Endothelial cell of umbilical vein (primary cell): ENCODE measurements at regions not wholly inside any gene's neighbourhood (a gene's known extent, or its start where the extent isn't known, plus 50 kb on each side); places are given as distances from the start of the nearest gene placed in this dataset.

Experiments
- BruUV-seq: library from RNA; stranded (reverse); fragments of 400-500 nt; replicated peaks from 2 replicates; lab custom pipeline; 2021; lab: Mats Ljungman, UMichigan
- CTCF ChIA-PET: fragments of 300-600, 350-600 bp; sonication (Branson Sonifier 250); formaldehyde crosslinking; loops from one replicate; lab custom pipeline; 2021; ENCODE audit warnings: antibody characterized with exemption, inconsistent platforms; lab: Charles Lee
- POLR2A ChIA-PET: fragments of 300-600, 350-600 bp; sonication (Branson Sonifier 250); formaldehyde crosslinking; loops from one replicate; lab custom pipeline; 2021; ENCODE audit warnings: antibody characterized with exemption, inconsistent platforms; lab: Charles Lee
- DNase-seq: peaks from one replicate; pipeline ENCODE4 v3.0.0-alpha.2; 2011; ENCODE audit warnings: low read depth, low spot score
- FAIRE-seq: peaks from 2 replicates; lab custom pipeline; 2011; peaks lifted over from hg19 to GRCh38; lab: Jason Lieb, UNC
- H2AFZ ChIP-seq: 2 replicates; pipeline ENCODE4 v1.6.0; 2012; ENCODE audit warnings: low read depth, low read length, control low read depth, inconsistent platforms
- H3K27ac ChIP-seq: 2 replicates; pipeline ENCODE4 v1.5.1; 2011; ENCODE audit warnings: low read depth, mild to moderate bottlenecking, control low read depth, low read length, moderate library complexity; ENCODE audit not compliant: insufficient read depth
- H3K27me3 ChIP-seq, 2 experiments: 2 replicates each; pipeline versions ENCODE4 v1.6.0 to v1.6.1; 2011; ENCODE audit warnings: low read length in 2 of 2, mixed read lengths in 1 of 2; ENCODE audit not compliant: control insufficient read depth in 2 of 2, insufficient read depth in 2 of 2
- H3K36me3 ChIP-seq, 2 experiments: 2 replicates in 1 of 2; 3 replicates in 1 of 2; pipeline ENCODE4 v1.5.1; 2011; ENCODE audit warnings: low read length in 2 of 2, mild to moderate bottlenecking in 1 of 2, moderate library complexity in 1 of 2; ENCODE audit not compliant: control insufficient read depth in 2 of 2, insufficient read depth in 2 of 2; ENCODE audit errors: extremely low read depth in 1 of 2
- H3K4me1 ChIP-seq: 3 replicates; pipeline ENCODE4 v1.5.1; 2011; ENCODE audit warnings: mild to moderate bottlenecking, low read length; ENCODE audit not compliant: control insufficient read depth, insufficient read depth; ENCODE audit errors: extremely low read depth
- H3K4me2 ChIP-seq: 2 replicates; pipeline ENCODE4 v1.6.1; 2011; ENCODE audit warnings: low read length, control low read depth, mixed read lengths; ENCODE audit not compliant: insufficient read depth
- H3K4me3 ChIP-seq, 3 experiments: fragments of 200-600 bp in 1 of 3; sonication (generic), shearing (Covaris generic) in 1 of 3; replicated peaks in 1 of 3; 2 replicates each; pipeline ENCODE4 v1.5.1; 2011 to 2016; ENCODE audit warnings: control low read depth in 3 of 3, low read length in 3 of 3, mild to moderate bottlenecking in 2 of 3, inconsistent platforms in 1 of 3, low read depth in 1 of 3, moderate library complexity in 1 of 3; ENCODE audit not compliant: insufficient read depth in 1 of 3
- H3K79me2 ChIP-seq: 2 replicates; pipeline ENCODE4 v1.6.0; 2012; ENCODE audit warnings: low read length, inconsistent platforms; ENCODE audit not compliant: control insufficient read depth, insufficient read depth
- H3K9ac ChIP-seq: replicated peaks from 2 replicates; pipeline ENCODE3; 2011; ENCODE audit warnings: low read length, control low read depth; ENCODE audit not compliant: insufficient read depth; ENCODE audit errors: extremely low read depth
- H3K9me1 ChIP-seq: replicated peaks from 3 replicates; pipeline ENCODE4 v1.6.0; 2011; ENCODE audit warnings: mild to moderate bottlenecking, low read length; ENCODE audit not compliant: control insufficient read depth, insufficient read depth; ENCODE audit errors: extremely low read depth
- H3K9me3 ChIP-seq: replicated peaks from 2 replicates; pipeline ENCODE4 v1.5.1; 2012; ENCODE audit warnings: low read length, inconsistent platforms; ENCODE audit not compliant: control insufficient read depth, insufficient read depth
- H4K20me1 ChIP-seq: replicated peaks from 2 replicates; pipeline ENCODE3; 2011; ENCODE audit warnings: mild to moderate bottlenecking, low read length; ENCODE audit not compliant: control insufficient read depth, insufficient read depth; ENCODE audit errors: extremely low read depth
- EZH2 ChIP-seq: IDR thresholded peaks from 2 replicates; pipeline ENCODE4 v1.6.1; 2012; ENCODE audit warnings: borderline replicate concordance, low read depth, mild to moderate bottlenecking, moderate library complexity, low read length, inconsistent platforms; ENCODE audit not compliant: severe bottlenecking
- FOS ChIP-seq: IDR thresholded peaks from 2 replicates; pipeline ENCODE4 v1.6.1; 2011; ENCODE audit warnings: mild to moderate bottlenecking, low read length, moderate library complexity, borderline replicate concordance; ENCODE audit not compliant: insufficient read depth
- GATA2 ChIP-seq: IDR thresholded peaks from 2 replicates; pipeline ENCODE4 v1.7.0; 2011; ENCODE audit warnings: low read depth, mild to moderate bottlenecking, moderate library complexity, mixed read lengths, low read length; ENCODE audit not compliant: insufficient read length, insufficient read depth
- JUN ChIP-seq: IDR thresholded peaks from 2 replicates; pipeline ENCODE4 v1.6.1; 2011; ENCODE audit warnings: borderline replicate concordance, low read depth; ENCODE audit not compliant: insufficient read length, insufficient read depth
- POLR2A ChIP-seq: IDR thresholded peaks from 2 replicates; pipeline ENCODE4 v1.6.1; 2012; ENCODE audit warnings: low read depth, mild to moderate bottlenecking, control low read depth, low read length
- POLR2AphosphoS5 ChIP-seq: IDR thresholded peaks from 2 replicates; pipeline ENCODE4 v1.6.1; 2012; ENCODE audit warnings: low read depth, mild to moderate bottlenecking, control low read depth, low read length, moderate library complexity; ENCODE audit not compliant: insufficient read depth
- dilution Hi-C: fragments of 300-500 bp; cut with MboI; formaldehyde crosslinking; loops from one replicate; pipeline ENCODE4 v1.15.0; 2019; ENCODE audit warnings: low sequenced_read_pairs; ENCODE audit not compliant: extremely low pct_ligation_motif_present
- intact Hi-C: fragments of 100-400 bp; cut with micrococcal nuclease; formaldehyde crosslinking; loops from one replicate; pipeline ENCODE4 v1.10.0; 2022
- TF ChIP-seq, protein P1 (sequence below), 2 donors: IDR thresholded peaks; 1 replicate in 1 of 2; 2 replicates in 1 of 2; pipeline ENCODE4 v1.5.1; 2011; ENCODE audit warnings: low read length in 2 of 2, mild to moderate bottlenecking in 2 of 2, moderate library complexity in 2 of 2, control low read depth in 1 of 2, inconsistent platforms in 1 of 2, low read depth in 1 of 2; ENCODE audit not compliant: insufficient read depth in 1 of 2; ENCODE audit errors: extremely low read depth in 1 of 2

DNA sequence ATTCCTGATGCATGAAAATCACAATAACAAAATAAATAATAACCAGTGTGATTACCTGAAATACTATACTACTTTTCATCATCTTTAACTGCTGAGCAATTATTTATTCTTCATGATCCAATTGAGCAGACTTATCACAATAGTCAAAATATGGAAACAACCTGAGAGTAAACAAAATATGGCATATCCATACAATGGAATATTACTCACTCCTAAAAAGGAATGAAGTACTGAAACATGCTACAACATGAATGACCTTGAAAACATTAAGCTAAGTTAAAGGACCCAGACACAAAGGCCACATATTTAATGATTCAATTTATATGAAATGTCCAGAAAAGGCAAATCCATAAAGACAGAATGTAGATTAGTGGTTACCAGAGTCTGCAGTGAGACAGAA, 146.8 kb downstream of the MID1IP1 start:
- FAIRE-seq (no peak), DNase-seq (no peak)
- Histone ChIP-seq H3K4me1 (no peaks in the 10 kb centered on the region), H3K27ac (no peak overlapping the region), H3K36me3 (no peaks in the 10 kb centered on the region), H3K4me3 (no peak overlapping the region), H3K27me3 (no peaks in the 10 kb centered on the region), H4K20me1 (no peaks in the 10 kb centered on the region), H3K79me2 (no peaks in the 10 kb centered on the region), H3K4me2 (no peak overlapping the region), H3K9me3 (no peaks in the 10 kb centered on the region), H2AFZ (no peak overlapping the region), H3K9ac (no peak overlapping the region), H3K9me1 (no peaks in the 10 kb centered on the region)
- BruUV-seq: no TSS peak
- ChIA-PET CTCF (no interaction called here), POLR2A (no interaction called here)
- dilution Hi-C loops (no loop called here), intact Hi-C loops (no loop called here)
- no peak for TF ChIP-seq POLR2AphosphoS5
- no peak for TF ChIP-seq FOS
- no peak for TF ChIP-seq EZH2
- no peak for TF ChIP-seq POLR2A
- no peak for TF ChIP-seq JUN
- TF ChIP-seq, protein P1, sequence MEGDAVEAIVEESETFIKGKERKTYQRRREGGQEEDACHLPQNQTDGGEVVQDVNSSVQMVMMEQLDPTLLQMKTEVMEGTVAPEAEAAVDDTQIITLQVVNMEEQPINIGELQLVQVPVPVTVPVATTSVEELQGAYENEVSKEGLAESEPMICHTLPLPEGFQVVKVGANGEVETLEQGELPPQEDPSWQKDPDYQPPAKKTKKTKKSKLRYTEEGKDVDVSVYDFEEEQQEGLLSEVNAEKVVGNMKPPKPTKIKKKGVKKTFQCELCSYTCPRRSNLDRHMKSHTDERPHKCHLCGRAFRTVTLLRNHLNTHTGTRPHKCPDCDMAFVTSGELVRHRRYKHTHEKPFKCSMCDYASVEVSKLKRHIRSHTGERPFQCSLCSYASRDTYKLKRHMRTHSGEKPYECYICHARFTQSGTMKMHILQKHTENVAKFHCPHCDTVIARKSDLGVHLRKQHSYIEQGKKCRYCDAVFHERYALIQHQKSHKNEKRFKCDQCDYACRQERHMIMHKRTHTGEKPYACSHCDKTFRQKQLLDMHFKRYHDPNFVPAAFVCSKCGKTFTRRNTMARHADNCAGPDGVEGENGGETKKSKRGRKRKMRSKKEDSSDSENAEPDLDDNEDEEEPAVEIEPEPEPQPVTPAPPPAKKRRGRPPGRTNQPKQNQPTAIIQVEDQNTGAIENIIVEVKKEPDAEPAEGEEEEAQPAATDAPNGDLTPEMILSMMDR (IDR thresholded peaks at IDR 0.05; ENCODE audit: extremely low read depth in 1 of 2, insufficient read depth in 1 of 2, low read depth in 1 of 2, low read length in 2 of 2): no peak

DNA sequence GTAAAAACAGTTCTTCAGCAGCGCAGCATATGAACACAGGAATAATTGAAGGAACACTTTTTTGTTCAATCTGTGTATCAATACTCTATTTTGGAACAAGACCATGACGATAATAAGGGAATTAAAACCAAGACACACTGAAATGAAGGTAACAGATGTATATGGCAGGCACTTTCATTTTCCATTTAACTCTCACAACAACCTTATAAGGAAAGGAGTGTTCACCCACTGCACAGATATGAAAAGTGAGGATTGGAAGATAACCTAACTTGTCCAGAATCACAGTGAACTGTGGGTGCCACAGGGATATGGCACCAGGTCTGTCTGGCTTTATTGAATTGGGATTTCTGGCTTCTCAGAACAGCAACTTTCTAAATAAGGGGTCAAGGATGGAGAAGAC, 153.3 kb downstream of the MID1IP1 start:
- no peak for FAIRE-seq

More for the DNA sequence above, 153.3 kb downstream of the MID1IP1 start:
- H3K27ac ChIP-seq: no peak overlapping the region
- H3K4me3 ChIP-seq: no peak overlapping the region
- POLR2A ChIA-PET: no interaction called here
- BruUV-seq: no TSS peak
- no peaks in the 10 kb centered on the region for H4K20me1 ChIP-seq
- H3K4me1 ChIP-seq: no peaks in the 10 kb centered on the region
- no peak for TF ChIP-seq GATA2
- no peak for TF ChIP-seq POLR2A
- H3K79me2 ChIP-seq: no peaks in the 10 kb centered on the region
- no peaks in the 10 kb centered on the region for H3K9me1 ChIP-seq
- dilution Hi-C loops: no loop called here
- no peaks in the 10 kb centered on the region for H3K9me3 ChIP-seq
- no peak overlapping the region for H2AFZ ChIP-seq
- CTCF ChIA-PET: no interaction called here
- H3K27me3 ChIP-seq: no peaks in the 10 kb centered on the region
- no peak for DNase-seq
- H3K9ac ChIP-seq: no peak overlapping the region
- H3K4me2 ChIP-seq: no peak overlapping the region
- no peaks in the 10 kb centered on the region for H3K36me3 ChIP-seq
- intact Hi-C loops: no loop called here
